Activated T-cell treated with anti-CD3 and anti-CD28 coated beads, Interleukin-2, amount 50 U/mL, for 72 hours (primary cell): ENCODE measurements at regions not wholly inside any gene's neighbourhood (a gene's known extent, or its start where the extent isn't known, plus 50 kb on each side); places are given as distances from the start of the nearest gene placed in this dataset.

Source experiments
- ATAC-seq, 2 donors: fragments of 150-1000 bp; cut with Tn5 transposase; replicated peaks in 1 of 2; 2 replicates each; pipeline ENCODE4 v1.10.0; 2021; ENCODE audit warnings: moderate library complexity in 2 of 2, mild to moderate bottlenecking in 1 of 2
- DNase-seq, 2 donors: peaks; one replicate each; pipeline ENCODE4 v3.0.0; 2021 to 2022; ENCODE audit warnings: mixed read lengths in 1 of 2
- H3K27ac Mint-ChIP-seq: one replicate; pipeline ENCODE4 v1.8.0; 2022; ENCODE audit warnings: mild to moderate bottlenecking, moderate library complexity, mixed read lengths
- H3K27me3 Mint-ChIP-seq: one replicate; pipeline ENCODE4 v1.8.0; 2022; ENCODE audit warnings: low read depth, mixed read lengths
- H3K36me3 Mint-ChIP-seq, 2 donors: one replicate each; pipeline ENCODE4 v1.8.0; 2022; ENCODE audit warnings: mixed read lengths in 2 of 2, mild to moderate bottlenecking in 1 of 2; ENCODE audit not compliant: insufficient read depth in 2 of 2
- H3K4me1 Mint-ChIP-seq: one replicate; pipeline ENCODE4 v1.8.0; 2022; ENCODE audit warnings: low read depth, mixed read lengths
- H3K4me3 Mint-ChIP-seq, 2 donors: one replicate each; pipeline ENCODE4 v1.8.0; 2022; ENCODE audit warnings: mild to moderate bottlenecking in 2 of 2, mixed read lengths in 2 of 2, moderate library complexity in 2 of 2
- H3K9me3 Mint-ChIP-seq, 2 donors: one replicate each; pipeline ENCODE4 v1.8.0; 2022; ENCODE audit warnings: mixed read lengths in 2 of 2

DNA sequence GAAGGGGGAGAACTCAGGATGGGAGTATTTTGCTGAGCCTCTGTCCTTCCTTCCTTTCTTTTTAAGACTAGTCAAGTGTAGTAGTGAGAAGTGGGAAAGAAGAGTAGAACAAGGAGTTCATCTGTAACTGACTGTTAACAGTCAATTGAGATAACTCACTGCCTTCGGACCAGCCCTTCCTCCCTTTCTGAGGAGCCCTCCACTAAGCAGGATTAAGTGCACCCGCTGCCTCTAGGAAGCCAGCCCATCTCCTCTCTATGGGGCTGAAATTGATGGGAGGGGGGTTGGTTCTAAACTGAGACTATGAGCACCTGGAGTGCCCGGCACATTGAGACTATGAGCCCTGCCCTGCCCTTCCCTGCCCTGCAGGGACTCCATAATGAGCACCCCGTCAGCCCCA is 72.7 kb upstream of the TINAGL1 start:
- peaks cover 23% of the 10 kb centered on the region for H3K27me3 Mint-ChIP-seq
- no peaks in the 10 kb centered on the region for H3K9me3 Mint-ChIP-seq
- H3K36me3 Mint-ChIP-seq = no peaks in the 10 kb centered on the region
- ATAC-seq (no peak), DNase-seq (no peak)
- no peak overlapping the region for H3K4me3 Mint-ChIP-seq
- peaks cover 15% of the 10 kb centered on the region for H3K4me1 Mint-ChIP-seq
- no peak overlapping the region for H3K27ac Mint-ChIP-seq

- Mint-ChIP-seq H3K4me1 (peaks cover 15% of the 10 kb centered on the region), H3K36me3 (no peaks in the 10 kb centered on the region), H3K9me3 (no peaks in the 10 kb centered on the region), H3K27me3 (peaks cover 23% of the 10 kb centered on the region), H3K4me3 (no peak overlapping the region), H3K27ac (no peak overlapping the region)
- ATAC-seq (no peak), DNase-seq (no peak)
Observed at GRCh38 chr1:31504001-31504400, 72.3 kb upstream of the TINAGL1 start.

- ATAC-seq = peak; percentile 84 to 93
- H3K36me3 Mint-ChIP-seq = no peaks in the 10 kb centered on the region
- DNase-seq = peak; percentile 28 to 67
- peak overlapping the region in 1 of 2 donors; percentile 31 for H3K4me3 Mint-ChIP-seq
- H3K27ac Mint-ChIP-seq = no peak overlapping the region
- H3K27me3 Mint-ChIP-seq = peaks cover 36% of the 10 kb centered on the region
- H3K9me3 Mint-ChIP-seq = no peaks in the 10 kb centered on the region
- peaks cover 20% of the 10 kb centered on the region for H3K4me1 Mint-ChIP-seq
Observed at GRCh38 chr1:31505911-31506497, 70.3 kb upstream of the TINAGL1 start.

DNA sequence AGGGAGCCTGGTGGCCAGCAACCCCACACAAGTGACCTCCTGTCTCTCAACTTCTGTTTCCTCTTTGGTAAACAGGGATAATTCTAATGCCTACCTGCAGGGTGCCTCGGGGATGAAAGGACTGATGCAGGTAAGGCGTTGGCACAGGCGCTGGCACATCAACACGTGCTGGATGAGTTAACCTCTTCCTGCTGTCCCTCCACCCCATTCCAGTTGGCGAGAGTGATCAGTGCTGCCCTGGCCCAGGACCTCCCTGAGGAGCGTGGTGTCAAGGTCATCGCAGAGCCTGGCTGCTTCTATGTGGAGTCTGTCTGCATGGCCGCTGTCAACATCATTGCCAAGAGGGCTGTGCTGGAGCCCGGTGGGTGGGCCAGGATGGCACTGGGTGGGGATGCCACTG is 69.1 kb upstream of the TINAGL1 start:
- Mint-ChIP-seq H3K36me3 (no peaks in the 10 kb centered on the region), H3K4me1 (peaks cover 20% of the 10 kb centered on the region), H3K4me3 (no peak overlapping the region), H3K27me3 (peaks cover 36% of the 10 kb centered on the region), H3K9me3 (no peaks in the 10 kb centered on the region), H3K27ac (no peak overlapping the region)
- no peak for ATAC-seq
- no peak for DNase-seq

DNA sequence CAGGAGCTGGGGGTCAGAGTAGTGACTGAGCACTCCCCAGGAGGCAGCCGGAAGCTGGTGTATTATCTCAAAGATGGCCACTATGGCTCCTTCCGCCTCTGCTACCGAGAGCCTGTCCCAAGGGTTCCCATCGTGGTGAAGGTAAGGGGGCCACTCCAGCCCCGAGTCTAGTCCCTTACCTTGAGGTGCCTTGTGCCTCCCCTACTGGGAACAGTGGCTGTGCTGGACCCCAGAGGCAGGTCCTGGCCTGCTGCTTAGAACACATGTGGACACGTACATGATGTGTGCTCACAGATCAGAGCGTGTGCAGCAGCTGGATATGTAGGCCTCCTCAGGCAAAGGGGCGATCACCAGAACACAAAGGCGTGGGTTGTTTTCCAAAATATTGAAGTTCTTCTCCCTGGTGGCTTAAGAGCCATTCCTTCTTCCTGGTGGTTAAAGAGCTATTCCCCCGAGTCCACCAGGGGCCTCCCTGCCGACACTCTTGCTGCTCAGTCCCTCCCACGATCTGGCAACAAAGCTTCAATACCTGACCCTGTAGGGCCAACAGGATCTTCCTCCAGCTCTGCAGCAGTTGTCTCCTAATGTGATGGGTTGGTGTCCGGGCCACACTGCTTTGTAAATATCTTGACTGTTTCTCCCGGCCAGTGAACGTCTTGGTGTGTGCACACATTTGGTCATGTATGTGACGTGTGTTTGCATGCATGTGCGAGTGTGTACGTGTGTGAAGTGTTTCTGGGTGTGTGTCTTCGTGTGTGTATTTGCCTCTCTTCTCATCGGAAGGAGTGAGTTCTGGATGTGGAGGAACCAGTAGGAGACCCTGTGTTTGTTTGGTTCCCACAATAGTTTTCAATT is 68.4 kb upstream of the TINAGL1 start:
- DNase-seq (no peak), ATAC-seq (no peak)
- peaks cover 20% of the 10 kb centered on the region for H3K4me1 Mint-ChIP-seq
- no peaks in the 10 kb centered on the region for H3K9me3 Mint-ChIP-seq
- H3K27ac Mint-ChIP-seq = no peak overlapping the region
- H3K4me3 Mint-ChIP-seq = no peak overlapping the region
- H3K36me3 Mint-ChIP-seq = no peaks in the 10 kb centered on the region
- peaks cover 36% of the 10 kb centered on the region for H3K27me3 Mint-ChIP-seq

DNA sequence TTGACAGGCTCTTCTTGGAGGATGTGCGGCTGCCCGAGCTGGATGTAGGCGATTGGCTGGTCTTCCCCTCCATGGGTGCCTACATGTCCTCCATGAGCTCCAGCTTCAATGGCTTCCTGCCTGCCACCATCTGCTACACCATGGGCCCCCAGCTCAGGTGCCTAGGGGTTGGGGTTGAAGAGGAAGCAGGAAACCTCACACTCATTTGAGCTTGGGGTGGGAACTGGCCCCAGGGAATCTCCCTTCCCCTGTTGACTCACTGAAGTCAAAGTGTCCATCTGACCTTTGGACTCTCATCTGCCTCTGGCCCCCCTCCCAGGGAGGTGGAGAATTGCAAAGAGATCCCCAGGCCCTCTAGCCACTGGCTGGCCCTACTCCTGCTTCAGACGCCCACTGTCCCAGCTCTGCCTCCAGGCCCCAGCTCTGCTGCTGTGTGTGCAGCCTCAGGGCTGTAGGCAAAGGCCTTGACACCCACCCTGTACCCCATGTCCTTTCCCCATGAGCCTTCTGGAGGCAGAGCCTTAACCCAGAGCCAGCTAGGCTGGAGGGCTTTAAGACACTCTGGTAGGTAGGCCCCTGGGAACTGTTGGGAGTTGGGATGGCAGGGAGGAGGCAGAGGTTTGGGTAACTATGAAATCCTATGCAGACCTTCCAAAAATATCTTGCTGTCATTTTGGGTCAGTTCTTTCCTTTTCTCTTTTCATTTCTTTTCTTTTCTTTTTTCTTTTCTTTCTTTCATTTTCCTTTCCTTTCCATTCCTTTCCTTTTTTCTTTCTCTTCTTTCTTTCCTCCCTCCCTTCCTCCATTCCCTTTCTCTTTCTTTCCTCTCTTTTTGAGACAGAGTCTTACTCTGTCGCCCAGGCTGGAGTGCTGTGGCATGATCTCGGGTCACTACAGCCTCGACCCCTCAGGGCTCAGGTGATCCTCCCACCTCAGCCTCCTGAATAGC is 66.9 kb upstream of the TINAGL1 start:
- Mint-ChIP-seq H3K36me3 (no peaks in the 10 kb centered on the region), H3K9me3 (no peaks in the 10 kb centered on the region), H3K27ac (no peak overlapping the region), H3K4me1 (peaks cover 20% of the 10 kb centered on the region), H3K27me3 (peaks cover 30% of the 10 kb centered on the region), H3K4me3 (peak overlapping the region in 1 of 2 donors; percentile 30)
- ATAC-seq (no peak), DNase-seq (peak in 1 of 2 donors; percentile 9)

GRCh38 chr1:31510304-31510703 is 66.0 kb upstream of the TINAGL1 start:
- Mint-ChIP-seq H3K4me3 (no peak overlapping the region), H3K9me3 (no peaks in the 10 kb centered on the region), H3K36me3 (no peaks in the 10 kb centered on the region), H3K27ac (no peak overlapping the region), H3K4me1 (peaks cover 19% of the 10 kb centered on the region), H3K27me3 (peaks cover 30% of the 10 kb centered on the region)
- no peak for ATAC-seq
- no peak for DNase-seq

DNA sequence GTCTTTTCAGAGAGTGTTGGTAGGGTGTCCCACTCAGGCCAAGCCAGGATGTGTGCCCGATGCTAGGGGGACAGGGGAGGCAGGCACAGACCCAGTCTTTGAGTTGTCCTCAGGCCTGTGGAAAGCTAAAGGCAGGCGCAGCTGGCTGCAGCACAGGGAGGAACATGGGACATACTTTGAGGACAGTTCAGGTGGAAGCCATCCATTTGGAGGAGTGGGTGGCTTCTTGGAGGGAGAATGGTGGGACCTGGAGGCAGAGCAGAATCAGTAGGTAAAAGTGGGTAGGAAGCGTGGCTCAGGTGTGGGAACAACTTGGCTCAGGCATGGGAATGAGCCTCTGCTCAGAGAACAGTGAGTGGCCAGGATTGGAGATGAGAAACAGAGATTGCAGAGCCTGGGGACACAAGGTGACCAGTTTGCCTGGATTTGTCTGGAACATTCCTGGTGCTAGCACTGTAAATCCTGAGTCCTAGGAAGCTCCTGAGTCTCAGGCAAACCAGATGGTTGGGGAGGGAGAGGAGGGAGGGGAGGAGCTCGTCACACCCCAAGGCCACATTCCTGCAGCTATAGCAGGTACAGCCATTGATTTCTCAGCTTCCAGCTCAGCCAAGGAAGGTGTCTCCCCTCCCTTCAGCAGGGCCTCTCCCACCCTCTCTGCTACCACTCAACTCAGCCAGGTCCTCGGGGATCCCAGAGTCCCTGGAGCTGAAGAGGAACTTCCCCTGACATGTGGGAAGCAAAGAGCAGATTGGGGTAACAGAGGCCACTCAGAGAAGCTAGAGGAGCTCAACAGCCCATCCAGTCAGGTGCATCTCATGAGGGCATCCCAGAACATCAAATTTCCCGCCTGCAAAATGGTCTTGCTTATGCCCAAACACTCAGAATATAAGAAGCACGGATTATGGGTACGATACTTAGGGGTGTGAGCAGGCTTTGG is 65.2 kb upstream of the TINAGL1 start:
- Mint-ChIP-seq H3K4me3 (no peak overlapping the region), H3K36me3 (no peaks in the 10 kb centered on the region)

DNA sequence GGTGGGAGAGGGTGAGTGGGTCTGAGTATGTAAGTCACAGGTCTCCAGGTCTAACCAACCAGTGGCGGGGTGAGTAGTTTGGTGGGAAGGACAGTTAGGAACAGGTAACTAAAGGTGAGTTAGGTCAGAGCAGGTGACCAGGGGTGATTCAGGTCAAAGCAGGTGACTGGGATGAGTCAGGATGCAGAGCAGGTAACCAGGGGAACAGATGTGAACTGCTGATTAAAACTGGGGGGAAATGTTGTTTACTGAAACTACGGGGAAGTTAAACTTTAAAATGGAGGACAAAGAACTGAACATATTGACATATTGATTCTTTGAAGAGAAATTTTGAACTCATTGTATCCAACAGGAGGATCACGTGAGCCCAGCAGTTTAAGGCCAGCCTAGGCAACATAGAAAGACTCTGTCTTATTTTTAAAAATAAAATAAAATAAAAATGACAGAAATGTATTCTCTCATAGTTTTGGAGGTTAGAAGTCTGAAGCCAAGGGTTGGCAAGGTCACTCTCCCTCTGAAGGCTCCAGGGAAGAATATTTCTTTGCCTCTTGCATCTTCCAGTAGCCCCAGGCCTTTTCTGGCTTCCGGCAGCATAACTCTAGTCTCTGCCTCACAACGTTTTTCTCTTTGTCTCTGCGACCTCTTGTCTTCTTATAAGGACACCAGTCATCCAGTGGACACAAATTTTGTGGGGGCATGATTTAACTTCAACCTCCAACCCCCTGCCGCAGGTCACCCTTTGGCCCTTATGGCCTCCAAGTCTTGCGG is 64.3 kb upstream of the TINAGL1 start:
- no peak overlapping the region for H3K4me3 Mint-ChIP-seq
- H3K36me3 Mint-ChIP-seq = no peaks in the 10 kb centered on the region
- no peaks in the 10 kb centered on the region for H3K9me3 Mint-ChIP-seq
- no peak for ATAC-seq
- H3K27ac Mint-ChIP-seq = no peak overlapping the region
- peaks cover 5% of the 10 kb centered on the region for H3K4me1 Mint-ChIP-seq
- H3K27me3 Mint-ChIP-seq = peaks cover 21% of the 10 kb centered on the region
- DNase-seq = no peak

More for the DNA sequence above, 65.2 kb upstream of the TINAGL1 start:
- DNase-seq (no peak), ATAC-seq (no peak)
- no peaks in the 10 kb centered on the region for H3K9me3 Mint-ChIP-seq
- H3K27ac Mint-ChIP-seq = no peak overlapping the region
- peaks cover 27% of the 10 kb centered on the region for H3K27me3 Mint-ChIP-seq
- peaks cover 11% of the 10 kb centered on the region for H3K4me1 Mint-ChIP-seq

DNA sequence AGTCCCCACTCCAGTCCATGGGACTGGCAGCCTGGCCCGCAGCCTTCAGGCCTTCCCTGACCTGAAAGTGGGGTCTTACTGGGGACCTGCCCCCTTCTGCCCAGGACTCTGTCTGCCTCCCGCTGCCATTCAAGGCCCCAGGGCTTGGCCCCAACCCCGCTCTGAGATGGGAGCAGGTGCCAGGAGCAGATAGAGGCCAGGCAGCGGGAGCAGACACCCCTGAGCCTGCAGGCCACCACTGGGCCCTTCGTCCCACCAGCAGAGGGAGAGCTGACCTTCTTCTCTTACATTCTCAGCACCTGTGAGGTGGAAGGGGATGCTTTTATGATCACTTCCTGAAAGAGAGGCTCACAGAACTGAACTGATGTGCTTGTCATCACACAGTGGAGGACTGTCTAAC is 62.2 kb upstream of the TINAGL1 start:
- DNase-seq (no peak), ATAC-seq (no peak)
- Mint-ChIP-seq H3K36me3 (no peaks in the 10 kb centered on the region), H3K4me1 (peaks cover 5% of the 10 kb centered on the region), H3K9me3 (no peaks in the 10 kb centered on the region), H3K27me3 (peaks cover 13% of the 10 kb centered on the region), H3K4me3 (no peak overlapping the region), H3K27ac (no peak overlapping the region)

DNA sequence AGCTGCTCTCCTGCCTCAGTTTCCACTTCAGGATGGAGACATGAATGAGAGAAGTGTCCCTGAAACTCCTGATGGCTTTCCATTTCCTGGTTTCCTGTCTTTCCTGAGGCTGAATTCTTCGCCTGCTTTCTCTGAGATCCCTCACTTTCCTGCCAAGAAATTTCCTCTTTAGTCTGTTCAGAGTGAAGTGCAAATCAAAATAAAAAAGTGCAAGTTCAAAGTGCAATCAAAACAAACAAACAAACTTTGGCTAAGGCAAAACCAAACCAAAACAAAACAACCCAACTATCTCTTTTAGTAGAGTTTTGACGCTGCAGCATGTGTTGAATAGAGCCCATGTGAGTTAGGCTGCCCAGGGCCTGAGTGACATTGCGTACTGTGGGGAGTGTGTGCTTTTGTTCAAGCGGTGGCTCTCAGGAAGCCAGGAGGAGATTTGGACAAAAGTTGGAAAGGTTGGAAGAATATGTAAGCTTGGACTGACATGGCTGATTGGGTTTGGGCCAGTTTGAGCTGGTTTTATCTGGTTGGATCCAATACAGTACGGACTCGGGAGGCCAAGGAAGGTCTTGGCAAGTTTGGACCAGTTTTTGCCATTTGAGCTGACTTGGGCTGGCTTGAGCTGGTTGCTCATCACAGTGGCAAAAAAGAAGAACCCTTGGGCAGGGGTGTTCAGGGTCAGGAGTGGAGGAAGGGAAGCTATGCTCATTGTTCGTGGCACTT is 61.1 kb upstream of the TINAGL1 start:
- Mint-ChIP-seq H3K4me3 (no peak overlapping the region), H3K4me1 (no peaks in the 10 kb centered on the region), H3K9me3 (peaks cover 0 to 2% of the 10 kb centered on the region in 2 donors), H3K36me3 (no peaks in the 10 kb centered on the region), H3K27ac (no peak overlapping the region), H3K27me3 (peaks cover 7% of the 10 kb centered on the region)
- no peak for DNase-seq
- ATAC-seq = no peak
